Cardiac fibroblast (primary cell): ENCODE measurements at regions not wholly inside any gene's neighbourhood (a gene's known extent, or its start where the extent isn't known, plus 50 kb on each side); places are given as distances from the start of the nearest gene placed in this dataset.

ENCODE experiments used
- DNase-seq, 2 donors: peaks; one replicate each; pipeline versions ENCODE4 v3.0.0 to v3.0.0-alpha.2; 2010; ENCODE audit warnings: low read depth in 2 of 2
- H3K4me3 ChIP-seq, 2 donors: replicated peaks in 1 of 2; 1 replicate in 1 of 2; 2 replicates in 1 of 2; pipeline ENCODE4 v1.5.1; 2011; ENCODE audit warnings: low read depth in 2 of 2, low read length in 2 of 2, mild to moderate bottlenecking in 2 of 2, moderate library complexity in 1 of 2
- CTCF ChIP-seq: IDR thresholded peaks from one replicate; pipeline ENCODE4 v1.5.1; 2011; ENCODE audit warnings: low read depth, mild to moderate bottlenecking, low read length, inconsistent platforms

- no peak for DNase-seq
- TF ChIP-seq CTCF = no peak
- H3K4me3 ChIP-seq = no peak overlapping the region
Observed at GRCh38 chr3:5796541-5796940, 609.0 kb downstream of the EDEM1 start.

GRCh38 chr3:5798809-5799208, 611.3 kb downstream of the EDEM1 start:
- TF ChIP-seq CTCF = no peak
- H3K4me3 ChIP-seq = no peak overlapping the region
- no peak for DNase-seq

GRCh38 chr3:5799398-5799797, 611.9 kb downstream of the EDEM1 start:
- no peak for TF ChIP-seq CTCF
- H3K4me3 ChIP-seq = no peak overlapping the region
- DNase-seq = no peak

- DNase-seq = no peak
- no peak overlapping the region for H3K4me3 ChIP-seq
- no peak for TF ChIP-seq CTCF
Observed at GRCh38 chr3:5800965-5801364, 613.5 kb downstream of the EDEM1 start.

GRCh38 chr3:5806192-5806591, 618.7 kb downstream of the EDEM1 start:
- H3K4me3 ChIP-seq = no peak overlapping the region
- no peak for TF ChIP-seq CTCF
- DNase-seq = no peak

GRCh38 chr3:5809586-5810246, 622.2 kb downstream of the EDEM1 start:
- DNase-seq = no peak
- H3K4me3 ChIP-seq = no peak overlapping the region
- TF ChIP-seq CTCF = no peak

- no peak for TF ChIP-seq CTCF
- no peak for DNase-seq
- H3K4me3 ChIP-seq = no peak overlapping the region
Observed at GRCh38 chr3:5811016-5811415, 623.5 kb downstream of the EDEM1 start.
